ENCODE measurements at regions not wholly inside any gene's neighbourhood (a gene's known extent, or its start where the extent isn't known, plus 50 kb on each side); places are given as distances from the start of the nearest gene placed in this dataset.
"Not testable (repeated sequence)": the region's sequence is repeated elsewhere in the genome, so short reads cannot be mapped to it uniquely, and the experiment has no call there.

DNA sequence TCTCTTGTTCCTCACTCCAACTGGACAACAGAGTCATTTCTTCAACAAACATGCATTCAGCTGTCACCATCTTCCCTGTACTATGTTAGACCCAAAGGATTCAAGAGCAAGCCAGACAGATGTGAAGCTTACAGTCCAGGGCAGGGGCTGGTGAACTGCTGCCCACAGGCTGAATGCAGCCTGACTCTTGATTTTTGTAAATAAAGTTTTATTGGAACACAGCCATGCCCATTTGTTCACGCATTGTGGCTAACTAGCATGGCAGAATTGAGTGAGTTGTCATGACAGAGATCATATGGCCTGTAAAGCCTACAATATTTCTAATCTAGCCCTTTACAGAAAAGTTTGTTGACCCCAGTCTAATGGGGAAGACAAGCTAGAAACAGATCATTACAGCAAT lies 208.7 kb downstream of the EMX2 start:
- DNase-seq: no peak
- no peaks in the 10 kb centered on the region for H3K4me1 Mint-ChIP-seq (ENCODE audit: low read depth)
- H3K9me3 Mint-ChIP-seq: no peaks in the 10 kb centered on the region
- H3K4me3 Mint-ChIP-seq: no peak overlapping the region
- H3K36me3 Mint-ChIP-seq (ENCODE audit: low read depth): no peaks in the 10 kb centered on the region
- H3K27ac Mint-ChIP-seq: no peak overlapping the region
- H3K27me3 Mint-ChIP-seq: no peaks in the 10 kb centered on the region

- Mint-ChIP-seq H3K36me3 (ENCODE audit: low read depth) (no peaks in the 10 kb centered on the region), H3K4me1 (ENCODE audit: low read depth) (no peaks in the 10 kb centered on the region), H3K27me3 (no peaks in the 10 kb centered on the region), H3K27ac (no peak overlapping the region), H3K9me3 (no peaks in the 10 kb centered on the region), H3K4me3 (no peak overlapping the region)
- DNase-seq: no peak
These were observed 209.6 kb downstream of the EMX2 start for GRCh38 chr10:117752103-117752502.

DNA sequence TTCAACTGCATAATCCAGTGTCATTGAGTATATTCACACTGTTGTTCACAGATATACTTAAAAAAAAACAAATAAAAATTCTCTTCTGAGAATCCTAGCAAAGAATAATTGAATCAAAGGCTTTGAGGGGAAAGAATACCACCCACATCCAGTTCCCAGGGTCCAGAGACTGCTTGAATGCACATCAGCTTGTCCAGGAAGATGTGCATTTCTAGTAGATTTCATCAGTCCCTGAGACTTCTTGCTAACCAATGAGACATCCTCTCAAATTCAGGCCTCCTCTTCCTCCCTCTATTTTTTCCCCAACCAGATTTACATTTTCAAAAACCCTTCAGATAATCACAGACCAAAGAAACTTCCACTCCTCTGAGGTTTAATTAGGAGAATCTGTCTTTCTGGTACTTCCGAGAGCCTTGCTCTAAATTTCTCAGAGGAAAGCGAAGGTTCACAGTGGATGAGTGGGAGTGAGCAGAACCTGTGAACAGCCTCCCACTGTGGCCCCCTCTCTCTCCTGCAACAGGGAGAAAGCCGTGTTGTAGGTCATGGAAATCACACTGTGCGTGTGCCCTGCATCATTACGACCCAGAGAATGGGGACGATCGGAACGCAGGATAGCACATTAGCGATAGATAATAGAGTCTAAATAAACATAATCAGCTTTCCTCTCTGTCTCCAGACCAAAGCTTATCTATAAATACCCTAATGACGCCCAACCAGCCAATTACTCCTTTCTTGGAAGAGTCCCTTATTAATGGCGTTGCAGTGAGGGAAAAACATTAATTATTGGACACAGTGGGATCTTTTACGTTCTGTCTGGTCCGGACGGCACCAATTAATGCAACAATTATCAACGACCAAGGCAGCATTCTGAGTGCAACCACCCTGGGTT lies 212.5 kb downstream of the EMX2 start:
- peaks cover 3% of the 10 kb centered on the region for H3K27me3 Mint-ChIP-seq
- H3K4me3 Mint-ChIP-seq: no peak overlapping the region
- no peak overlapping the region for H3K27ac Mint-ChIP-seq
- no peaks in the 10 kb centered on the region for H3K4me1 Mint-ChIP-seq (ENCODE audit: low read depth)
- DNase-seq: no peak
- no peaks in the 10 kb centered on the region for H3K36me3 Mint-ChIP-seq (ENCODE audit: low read depth)
- H3K9me3 Mint-ChIP-seq: no peaks in the 10 kb centered on the region

GRCh38 chr10:117755659-117756014 lies 213.1 kb downstream of the EMX2 start:
- no peaks in the 10 kb centered on the region for H3K36me3 Mint-ChIP-seq (ENCODE audit: low read depth)
- no peaks in the 10 kb centered on the region for H3K4me1 Mint-ChIP-seq (ENCODE audit: low read depth)
- H3K9me3 Mint-ChIP-seq: no peaks in the 10 kb centered on the region
- no peak overlapping the region for H3K27ac Mint-ChIP-seq
- no peak overlapping the region for H3K4me3 Mint-ChIP-seq
- H3K27me3 Mint-ChIP-seq: peaks cover 7% of the 10 kb centered on the region
- no peak for DNase-seq

DNA sequence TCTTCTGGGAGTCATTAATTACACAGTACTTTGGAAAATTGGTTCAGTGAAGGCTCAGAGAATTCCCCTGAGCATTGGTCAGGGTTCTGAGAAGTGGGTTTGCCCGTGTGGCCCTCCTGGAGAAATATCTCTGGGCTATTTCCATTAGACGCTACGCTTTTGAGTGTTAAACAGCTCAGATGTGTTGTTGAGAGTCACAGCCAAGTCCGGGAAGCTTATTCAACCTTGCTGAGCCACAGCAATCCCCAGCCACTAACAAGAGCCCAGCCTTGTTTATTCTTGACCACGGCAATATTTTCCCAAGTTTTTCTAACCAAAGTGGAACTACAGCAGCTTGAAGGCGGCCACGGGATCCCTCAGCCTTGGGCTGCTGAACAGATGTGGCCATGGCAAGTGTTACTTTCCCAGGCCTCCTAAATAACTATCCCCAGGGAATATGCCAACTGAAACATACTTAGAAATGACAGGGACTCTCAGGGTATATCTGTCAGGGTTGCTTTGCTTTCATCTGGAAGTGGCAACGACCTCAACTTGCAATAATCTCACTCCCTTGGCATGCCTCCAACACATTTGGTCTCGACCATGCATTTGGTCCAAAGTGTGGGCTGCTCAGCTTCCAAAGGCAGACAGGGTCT lies 214.7 kb downstream of the EMX2 start:
- Mint-ChIP-seq H3K36me3 (ENCODE audit: low read depth) (no peaks in the 10 kb centered on the region), H3K4me1 (ENCODE audit: low read depth) (no peaks in the 10 kb centered on the region)

DNA sequence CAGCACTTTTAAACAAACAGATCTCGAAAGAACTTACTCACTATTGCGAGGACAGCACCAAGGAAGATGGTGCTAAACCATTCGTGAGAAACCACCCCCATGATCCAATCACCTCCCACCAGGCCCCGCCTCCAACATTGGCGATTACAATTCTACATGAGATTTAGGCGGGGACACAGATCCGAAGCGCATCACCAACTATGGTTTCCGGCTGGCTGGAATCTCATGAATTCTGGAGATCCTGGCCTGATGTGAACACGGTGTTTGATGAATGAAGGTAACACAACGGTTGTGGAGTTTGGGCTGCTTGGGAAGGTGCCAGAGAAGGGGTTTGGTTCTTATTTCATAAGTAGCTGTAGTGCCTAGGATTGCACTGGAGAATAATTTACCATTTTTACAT lies 216.7 kb downstream of the EMX2 start:
- H3K9me3 Mint-ChIP-seq: no peaks in the 10 kb centered on the region
- no peak overlapping the region for H3K27ac Mint-ChIP-seq
- no peaks in the 10 kb centered on the region for H3K36me3 Mint-ChIP-seq (ENCODE audit: low read depth)
- no peaks in the 10 kb centered on the region for H3K4me1 Mint-ChIP-seq (ENCODE audit: low read depth)
- H3K27me3 Mint-ChIP-seq: peaks cover 24% of the 10 kb centered on the region
- no peak overlapping the region for H3K4me3 Mint-ChIP-seq
- no peak for DNase-seq

More for the DNA sequence above, 214.7 kb downstream of the EMX2 start:
- H3K27me3 Mint-ChIP-seq: peaks cover 14% of the 10 kb centered on the region
- no peak overlapping the region for H3K4me3 Mint-ChIP-seq
- no peak for DNase-seq
- H3K27ac Mint-ChIP-seq: no peak overlapping the region
- no peaks in the 10 kb centered on the region for H3K9me3 Mint-ChIP-seq

- H3K9me3 Mint-ChIP-seq: no peaks in the 10 kb centered on the region
- H3K27me3 Mint-ChIP-seq: peaks cover 24% of the 10 kb centered on the region
- no peaks in the 10 kb centered on the region for H3K4me1 Mint-ChIP-seq (ENCODE audit: low read depth)
- DNase-seq: no peak
- H3K4me3 Mint-ChIP-seq: no peak overlapping the region
- H3K27ac Mint-ChIP-seq: no peak overlapping the region
- H3K36me3 Mint-ChIP-seq (ENCODE audit: low read depth): no peaks in the 10 kb centered on the region
These were observed 219.1 kb downstream of the EMX2 start for GRCh38 chr10:117761695-117762094.

DNA sequence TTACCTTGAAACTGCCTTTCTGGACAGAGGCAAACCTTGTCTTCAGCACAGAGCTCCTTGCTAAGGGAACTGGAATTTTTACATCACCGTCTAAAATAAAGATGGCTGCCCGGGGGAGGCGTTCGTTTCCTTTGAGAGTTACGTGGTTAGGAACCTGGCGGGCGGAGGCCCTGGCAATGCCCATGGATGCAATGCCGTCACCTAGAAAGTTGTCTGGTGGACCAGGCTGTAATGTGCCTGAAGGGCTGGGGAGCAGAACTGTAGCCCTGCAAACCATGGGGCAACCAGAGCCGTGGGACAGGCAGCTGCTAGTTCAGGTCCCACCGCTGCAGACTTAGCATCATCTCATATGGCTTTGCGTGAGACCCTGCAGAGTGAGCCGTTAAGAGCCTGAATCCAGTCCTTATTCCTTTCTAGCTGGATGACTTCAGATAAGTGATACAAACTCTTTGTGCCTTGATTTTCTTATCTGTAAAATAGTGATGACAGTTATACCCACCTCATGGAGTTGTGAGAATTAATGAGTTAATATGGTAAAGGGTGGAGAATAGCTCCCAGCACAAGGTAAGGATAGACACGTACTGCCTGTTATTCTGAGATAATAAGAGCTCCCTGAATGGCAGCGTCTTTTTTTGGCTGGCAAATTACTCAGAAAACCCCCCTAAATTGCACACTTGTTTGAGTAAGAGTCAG lies 219.7 kb downstream of the EMX2 start:
- no peak for DNase-seq
- Mint-ChIP-seq H3K27ac (no peak overlapping the region), H3K4me3 (no peak overlapping the region), H3K27me3 (peaks cover 24% of the 10 kb centered on the region), H3K4me1 (ENCODE audit: low read depth) (no peaks in the 10 kb centered on the region), H3K9me3 (no peaks in the 10 kb centered on the region), H3K36me3 (ENCODE audit: low read depth) (no peaks in the 10 kb centered on the region)

GRCh38 chr10:117762819-117763172 lies 220.2 kb downstream of the EMX2 start:
- no peak overlapping the region for H3K27ac Mint-ChIP-seq
- DNase-seq: no peak

DNA sequence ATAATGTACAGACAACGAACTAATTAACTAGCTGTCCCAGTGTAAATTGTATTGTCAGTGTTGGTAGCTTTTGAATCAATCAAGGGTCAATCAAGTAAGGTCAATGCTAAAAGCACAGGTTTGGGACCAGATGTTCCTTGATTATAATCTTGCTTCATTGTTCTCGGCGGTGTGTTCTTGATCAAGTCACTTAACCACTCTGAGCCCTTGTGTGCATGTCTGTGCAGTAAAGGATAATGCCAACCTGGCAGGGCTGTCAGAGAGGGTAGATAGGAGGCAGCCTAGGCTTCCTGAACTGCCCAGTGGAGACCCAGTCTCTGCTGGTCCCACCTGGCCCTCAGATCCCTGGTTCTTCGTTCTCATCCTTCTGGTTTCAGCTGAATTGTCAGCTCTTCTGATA lies 221.0 kb downstream of the EMX2 start:
- no peak overlapping the region for H3K27ac Mint-ChIP-seq
- H3K36me3 Mint-ChIP-seq (ENCODE audit: low read depth): no peaks in the 10 kb centered on the region
- H3K27me3 Mint-ChIP-seq: peaks cover 22% of the 10 kb centered on the region
- H3K9me3 Mint-ChIP-seq: no peaks in the 10 kb centered on the region
- H3K4me3 Mint-ChIP-seq: no peak overlapping the region
- no peaks in the 10 kb centered on the region for H3K4me1 Mint-ChIP-seq (ENCODE audit: low read depth)
- no peak for DNase-seq

More at GRCh38 chr10:117762819-117763172, 220.2 kb downstream of the EMX2 start:
- Mint-ChIP-seq H3K36me3 (ENCODE audit: low read depth) (no peaks in the 10 kb centered on the region), H3K4me3 (no peak overlapping the region), H3K27me3 (peaks cover 24% of the 10 kb centered on the region), H3K4me1 (ENCODE audit: low read depth) (no peaks in the 10 kb centered on the region), H3K9me3 (no peaks in the 10 kb centered on the region)

GRCh38 chr10:117768333-117769042 lies 225.9 kb downstream of the EMX2 start:
- DNase-seq: no peak
- Mint-ChIP-seq H3K9me3 (no peaks in the 10 kb centered on the region), H3K36me3 (ENCODE audit: low read depth) (no peaks in the 10 kb centered on the region), H3K27ac (no peak overlapping the region), H3K4me1 (ENCODE audit: low read depth) (no peaks in the 10 kb centered on the region), H3K4me3 (no peak overlapping the region), H3K27me3 (peaks cover 16% of the 10 kb centered on the region)

DNA sequence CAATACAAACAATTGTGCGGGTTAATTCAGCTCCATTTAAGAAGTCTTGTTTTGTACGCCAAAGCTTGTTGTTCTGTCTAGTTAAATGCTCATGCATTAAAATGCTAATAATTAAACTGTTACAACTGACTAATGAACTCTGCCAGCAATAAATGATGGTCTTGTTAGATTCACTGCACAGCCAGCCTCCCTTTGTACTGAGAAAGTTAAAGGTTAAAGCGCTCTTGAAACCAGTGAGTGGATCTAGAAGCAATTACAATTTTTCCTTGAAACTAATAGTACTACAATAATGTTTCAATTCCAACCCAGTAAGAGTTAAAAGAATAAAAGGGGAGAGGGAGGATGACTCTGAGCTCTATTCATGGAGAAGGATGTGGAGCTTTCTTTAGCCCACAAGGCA lies 233.0 kb downstream of the EMX2 start:
- no peak for DNase-seq
- H3K36me3 Mint-ChIP-seq (ENCODE audit: low read depth): no peaks in the 10 kb centered on the region
- H3K4me1 Mint-ChIP-seq (ENCODE audit: low read depth): no peaks in the 10 kb centered on the region
- no peaks in the 10 kb centered on the region for H3K9me3 Mint-ChIP-seq
- H3K4me3 Mint-ChIP-seq: no peak overlapping the region
- no peak overlapping the region for H3K27ac Mint-ChIP-seq
- peaks cover 16% of the 10 kb centered on the region for H3K27me3 Mint-ChIP-seq

- not testable (repeated sequence) for H3K4me3 Mint-ChIP-seq, H3K27ac Mint-ChIP-seq
These were observed 234.7 kb downstream of the EMX2 start for GRCh38 chr10:117777222-117777621.

DNA sequence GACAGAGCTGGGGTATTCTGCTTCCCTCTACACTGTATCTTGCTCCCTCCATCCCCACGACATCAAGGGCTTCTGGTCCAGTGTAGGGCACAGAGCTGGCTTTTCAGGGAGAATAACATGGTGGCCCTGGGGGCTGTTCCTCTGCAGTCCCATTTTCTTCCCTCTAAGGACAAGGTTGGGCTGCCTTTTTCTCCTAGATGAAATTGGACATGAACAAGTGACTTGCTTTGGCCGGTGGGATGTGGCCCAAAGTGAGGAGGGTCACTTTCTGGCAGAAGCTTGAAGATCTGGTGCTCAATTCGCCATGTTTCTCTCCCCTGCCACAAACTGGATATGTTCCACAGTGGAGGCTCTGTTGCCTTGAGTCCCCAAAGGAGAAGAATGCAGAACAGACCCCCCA lies 235.7 kb downstream of the EMX2 start:
- no peaks in the 10 kb centered on the region for H3K36me3 Mint-ChIP-seq (ENCODE audit: low read depth)
- no peak overlapping the region for H3K4me3 Mint-ChIP-seq
- H3K27me3 Mint-ChIP-seq: peaks cover 4% of the 10 kb centered on the region
- no peak for DNase-seq
- no peak overlapping the region for H3K27ac Mint-ChIP-seq
- no peaks in the 10 kb centered on the region for H3K4me1 Mint-ChIP-seq (ENCODE audit: low read depth)
- H3K9me3 Mint-ChIP-seq: no peaks in the 10 kb centered on the region

More at GRCh38 chr10:117777222-117777621, 234.7 kb downstream of the EMX2 start:
- not testable (repeated sequence) for H3K9me3 Mint-ChIP-seq; H3K27me3 Mint-ChIP-seq; H3K36me3 Mint-ChIP-seq (ENCODE audit: low read depth); H3K4me1 Mint-ChIP-seq (ENCODE audit: low read depth); DNase-seq

Data from activated T-cell treated with anti-CD3 and anti-CD28 coated beads, Interleukin-2, amount 50 U/mL, for 24 hours (primary cell).